HEK293 (cell line): ENCODE measurements at regions not wholly inside any gene's neighbourhood (a gene's known extent, or its start where the extent isn't known, plus 50 kb on each side); places are given as distances from the start of the nearest gene placed in this dataset.

Source experiments
- PATZ1 ChIP-seq: fragments of 450-650 bp; formaldehyde crosslinking; IDR thresholded peaks from 2 replicates; pipeline ENCODE4 v1.5.1; 2016; ENCODE audit warnings: missing biosample characterization, missing genetic modification characterization
- PRDM10 ChIP-seq: fragments of 450-650 bp; formaldehyde crosslinking; IDR thresholded peaks from 2 replicates; pipeline ENCODE4 v1.5.1; 2016; ENCODE audit warnings: missing biosample characterization, missing genetic modification characterization
- PRDM6 ChIP-seq: fragments of 450-650 bp; formaldehyde crosslinking; IDR thresholded peaks from 2 replicates; pipeline ENCODE4 v1.5.1; 2017; ENCODE audit warnings: missing biosample characterization, missing genetic modification characterization
- SCRT2 ChIP-seq: fragments of 450-650 bp; formaldehyde crosslinking; IDR thresholded peaks from 2 replicates; pipeline ENCODE4 v1.5.1; 2016; ENCODE audit warnings: missing biosample characterization, missing genetic modification characterization
- SP2 ChIP-seq: fragments of 450-650 bp; formaldehyde crosslinking; IDR thresholded peaks from 2 replicates; pipeline ENCODE4 v1.5.1; 2016; ENCODE audit warnings: missing biosample characterization, missing genetic modification characterization
- YY2 ChIP-seq: fragments of 450-650 bp; formaldehyde crosslinking; IDR thresholded peaks from 2 replicates; pipeline ENCODE4 v1.5.1; 2016; ENCODE audit warnings: missing biosample characterization, missing genetic modification characterization
- ZBTB6 ChIP-seq: fragments of 450-650 bp; formaldehyde crosslinking; IDR thresholded peaks from 2 replicates; pipeline ENCODE4 v1.5.1; 2017; ENCODE audit warnings: missing biosample characterization, missing genetic modification characterization
- ZBTB7A ChIP-seq: fragments of 450-650 bp; formaldehyde crosslinking; IDR thresholded peaks from 2 replicates; pipeline ENCODE4 v1.5.1; 2016; ENCODE audit warnings: low read depth, missing biosample characterization, missing genetic modification characterization
- ZFP37 ChIP-seq: fragments of 450-650 bp; formaldehyde crosslinking; IDR thresholded peaks from 2 replicates; pipeline ENCODE4 v1.5.1; 2016; ENCODE audit warnings: missing biosample characterization, missing genetic modification characterization
- ZNF140 ChIP-seq: fragments of 450-650 bp; formaldehyde crosslinking; IDR thresholded peaks from 2 replicates; pipeline ENCODE4 v1.5.1; 2016; ENCODE audit warnings: missing biosample characterization, missing genetic modification characterization
- ZNF148 ChIP-seq: fragments of 450-650 bp; formaldehyde crosslinking; IDR thresholded peaks from 2 replicates; pipeline ENCODE4 v1.5.0; 2017; ENCODE audit warnings: missing biosample characterization, missing genetic modification characterization, borderline replicate concordance
- ZNF16 ChIP-seq: fragments of 450-650 bp; formaldehyde crosslinking; IDR thresholded peaks from 2 replicates; pipeline ENCODE4 v1.5.1; 2016; ENCODE audit warnings: low read depth, missing biosample characterization, missing genetic modification characterization
- ZNF2 ChIP-seq: fragments of 450-650 bp; formaldehyde crosslinking; IDR thresholded peaks from 2 replicates; pipeline ENCODE4 v1.5.1; 2016; ENCODE audit warnings: missing biosample characterization, missing genetic modification characterization
- ZNF221 ChIP-seq: fragments of 450-650 bp; formaldehyde crosslinking; IDR thresholded peaks from 2 replicates; pipeline ENCODE4 v1.5.1; 2017; ENCODE audit warnings: missing biosample characterization, missing genetic modification characterization, borderline replicate concordance
- ZNF248 ChIP-seq: fragments of 450-650 bp; formaldehyde crosslinking; IDR thresholded peaks from 2 replicates; pipeline ENCODE4 v1.5.1; 2017; ENCODE audit warnings: missing biosample characterization, missing genetic modification characterization
- ZNF324 ChIP-seq: fragments of 450-650 bp; formaldehyde crosslinking; IDR thresholded peaks from 2 replicates; pipeline ENCODE4 v1.5.1; 2016; ENCODE audit warnings: missing biosample characterization, missing genetic modification characterization
- ZNF423 ChIP-seq: fragments of 450-650 bp; formaldehyde crosslinking; IDR thresholded peaks from 2 replicates; pipeline ENCODE4 v1.5.1; 2016; ENCODE audit warnings: missing biosample characterization, missing genetic modification characterization
- ZNF449 ChIP-seq: fragments of 450-650 bp; formaldehyde crosslinking; IDR thresholded peaks from 2 replicates; pipeline ENCODE4 v1.5.1; 2017; ENCODE audit warnings: missing biosample characterization, mild to moderate bottlenecking, missing genetic modification characterization, moderate library complexity
- ZNF580 ChIP-seq: fragments of 450-650 bp; formaldehyde crosslinking; IDR thresholded peaks from 2 replicates; pipeline ENCODE4 v1.5.1; 2016; ENCODE audit warnings: missing biosample characterization, missing genetic modification characterization
- ZNF596 ChIP-seq: fragments of 450-650 bp; IDR thresholded peaks from 2 replicates; pipeline ENCODE4 v1.5.0; 2018; ENCODE audit warnings: missing biosample characterization, mild to moderate bottlenecking, missing genetic modification characterization, moderate library complexity
- ZNF645 ChIP-seq: fragments of 450-650 bp; formaldehyde crosslinking; IDR thresholded peaks from 2 replicates; pipeline ENCODE4; 2016; ENCODE audit warnings: missing biosample characterization, missing genetic modification characterization
- ZNF776 ChIP-seq: fragments of 450-650 bp; formaldehyde crosslinking; IDR thresholded peaks from 2 replicates; pipeline ENCODE4 v1.5.0; 2017; ENCODE audit warnings: missing biosample characterization, missing genetic modification characterization, borderline replicate concordance
- ZNF785 ChIP-seq: fragments of 450-650 bp; formaldehyde crosslinking; IDR thresholded peaks from 2 replicates; pipeline ENCODE4 v1.5.1; 2016; ENCODE audit warnings: missing biosample characterization, missing genetic modification characterization
- ZSCAN23 ChIP-seq: fragments of 450-650 bp; formaldehyde crosslinking; IDR thresholded peaks from 2 replicates; pipeline ENCODE4 v1.5.1; 2016; ENCODE audit warnings: missing biosample characterization, missing genetic modification characterization

- no peak for TF ChIP-seq ZNF221 (tag by site-specific recombination)
- peak; percentile 55 for TF ChIP-seq ZNF2 (tag by site-specific recombination)
- no peak for TF ChIP-seq ZBTB7A
- no peak for TF ChIP-seq ZFP37
- TF ChIP-seq SP2 (tag by site-specific recombination), result 0 out of 2 replicates have a peak, but pooled peaks have one; percentile 14
- peak; percentile 76; the same call in 1 of the 2 replicates for TF ChIP-seq ZNF580
- peak; percentile 96 for TF ChIP-seq ZBTB6 (tag by site-specific recombination)
- TF ChIP-seq ZSCAN23 (tag by site-specific recombination), result no peak
- TF ChIP-seq ZNF776 (tag by site-specific recombination), result no peak
- no peak for TF ChIP-seq ZNF16 (tag by site-specific recombination)
- TF ChIP-seq ZNF324, result 0 out of 2 replicates have a peak, but pooled peaks have one; percentile 28
- peak; percentile 45; the same call in 1 of the 2 replicates for TF ChIP-seq ZNF449 (tag by site-specific recombination)
- peak; percentile 11; the same call in 1 of the 2 replicates for TF ChIP-seq PRDM10 (tag by site-specific recombination)
- no peak; the same call in 1 of the 2 replicates for TF ChIP-seq SCRT2 (tag by site-specific recombination)
- no peak for TF ChIP-seq ZNF140 (tag by site-specific recombination)
- TF ChIP-seq ZNF248 (tag by site-specific recombination), result no peak
- TF ChIP-seq ZNF423, result no peak
- peak; percentile 40; the same call in 1 of the 2 replicates for TF ChIP-seq ZNF596
- peak; percentile 11; the same call in 1 of the 2 replicates for TF ChIP-seq PATZ1
- peak; percentile 69 for TF ChIP-seq PRDM6 (tag by site-specific recombination)
- no peak for TF ChIP-seq YY2 (tag by site-specific recombination)
- no peak for TF ChIP-seq ZNF785 (tag by site-specific recombination)
- no peak for TF ChIP-seq ZNF645 (tag by site-specific recombination)
- no peak for TF ChIP-seq ZNF148 (tag by site-specific recombination)
These were observed 117.5 kb downstream of the GPX5 start (continued) for GRCh38 chr6:28643017-28643740.
